Transverse colon (tissue), 4 donors: ENCODE measurements at regions not wholly inside any gene's neighbourhood (a gene's known extent, or its start where the extent isn't known, plus 50 kb on each side); places are given as distances from the start of the nearest gene placed in this dataset.

Experiments
- EP300 ChIP-seq: sonication (generic); formaldehyde crosslinking; IDR thresholded peaks from one replicate; pipeline ENCODE4 v1.6.1; 2017; ENCODE audit warnings: antibody characterized with exemption, low read depth
- POLR2AphosphoS5 ChIP-seq, 3 donors: sonication (generic); formaldehyde crosslinking; IDR thresholded peaks; one replicate each; pipeline ENCODE4 v1.6.1; 2016; ENCODE audit warnings: antibody characterized with exemption in 3 of 3
- TF ChIP-seq, protein P1 (sequence below), 5 experiments: fragments of 200-600 bp in 3 of 5; fragments of 450-650 bp in 2 of 5; sonication (generic) in 3 of 5; IDR thresholded peaks; 1 replicate in 2 of 5; 2 replicates in 3 of 5; pipeline ENCODE4 v1.5.1; 2016 to 2017; ENCODE audit warnings: antibody characterized with exemption in 5 of 5, inconsistent platforms in 3 of 5, mild to moderate bottlenecking in 2 of 5, moderate library complexity in 1 of 5

- no peak for TF ChIP-seq POLR2AphosphoS5 (IDR thresholded peaks at IDR 0.05)
- TF ChIP-seq, protein P1, sequence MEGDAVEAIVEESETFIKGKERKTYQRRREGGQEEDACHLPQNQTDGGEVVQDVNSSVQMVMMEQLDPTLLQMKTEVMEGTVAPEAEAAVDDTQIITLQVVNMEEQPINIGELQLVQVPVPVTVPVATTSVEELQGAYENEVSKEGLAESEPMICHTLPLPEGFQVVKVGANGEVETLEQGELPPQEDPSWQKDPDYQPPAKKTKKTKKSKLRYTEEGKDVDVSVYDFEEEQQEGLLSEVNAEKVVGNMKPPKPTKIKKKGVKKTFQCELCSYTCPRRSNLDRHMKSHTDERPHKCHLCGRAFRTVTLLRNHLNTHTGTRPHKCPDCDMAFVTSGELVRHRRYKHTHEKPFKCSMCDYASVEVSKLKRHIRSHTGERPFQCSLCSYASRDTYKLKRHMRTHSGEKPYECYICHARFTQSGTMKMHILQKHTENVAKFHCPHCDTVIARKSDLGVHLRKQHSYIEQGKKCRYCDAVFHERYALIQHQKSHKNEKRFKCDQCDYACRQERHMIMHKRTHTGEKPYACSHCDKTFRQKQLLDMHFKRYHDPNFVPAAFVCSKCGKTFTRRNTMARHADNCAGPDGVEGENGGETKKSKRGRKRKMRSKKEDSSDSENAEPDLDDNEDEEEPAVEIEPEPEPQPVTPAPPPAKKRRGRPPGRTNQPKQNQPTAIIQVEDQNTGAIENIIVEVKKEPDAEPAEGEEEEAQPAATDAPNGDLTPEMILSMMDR (IDR thresholded peaks at IDR 0.05), result no peak
- TF ChIP-seq EP300, result no peak
These were observed 1007.8 kb downstream of the REEP3 start for GRCh38 chr10:64529003-64529350.
